ENCODE measurements at regions not wholly inside any gene's neighbourhood (a gene's known extent, or its start where the extent isn't known, plus 50 kb on each side); places are given as distances from the start of the nearest gene placed in this dataset.
A peak's percentile ranks its signal among the peaks of the same experiment; 100 is the strongest.

- TF ChIP-seq CTCF (IDR thresholded peaks at IDR 0.05; ENCODE audit: low read depth, low read length) (peak; percentile 26; the same call in 1 of the 2 replicates), EZH2phosphoT487 (IDR thresholded peaks at IDR 0.05; ENCODE audit: low read depth) (no peak)
Measured at GRCh38 chr11:127470306-127470884, 469.8 kb upstream of the KIRREL3 start.

All from OCI-LY3 (cell line).